ENCODE measurements at regions not wholly inside any gene's neighbourhood (a gene's known extent, or its start where the extent isn't known, plus 50 kb on each side); places are given as distances from the start of the nearest gene placed in this dataset.
"Not testable (repeated sequence)": the region's sequence is repeated elsewhere in the genome, so short reads cannot be mapped to it uniquely, and the experiment has no call there.

DNA sequence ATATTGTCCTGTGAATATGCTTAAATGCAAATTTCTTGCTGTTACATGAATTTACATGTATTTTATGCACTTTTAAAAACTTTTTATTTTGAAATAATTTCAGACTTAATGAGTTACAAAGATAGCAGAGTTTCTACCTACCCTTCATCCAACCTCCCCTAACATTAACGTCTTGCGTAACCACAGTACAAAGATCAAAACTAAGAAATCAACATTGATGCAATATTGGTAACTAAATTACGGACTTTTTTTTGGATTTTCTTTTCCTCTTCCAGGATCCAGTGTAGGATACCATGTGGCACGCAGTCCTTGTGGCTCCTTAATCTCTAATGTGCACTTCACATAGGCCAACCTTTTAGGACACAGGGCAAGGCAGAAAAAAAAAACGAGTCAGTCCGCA is 124.9 kb downstream of the ABCC12 start:
- H3K36me3 Mint-ChIP-seq, result no peaks in the 10 kb centered on the region
- TF ChIP-seq, protein P1, sequence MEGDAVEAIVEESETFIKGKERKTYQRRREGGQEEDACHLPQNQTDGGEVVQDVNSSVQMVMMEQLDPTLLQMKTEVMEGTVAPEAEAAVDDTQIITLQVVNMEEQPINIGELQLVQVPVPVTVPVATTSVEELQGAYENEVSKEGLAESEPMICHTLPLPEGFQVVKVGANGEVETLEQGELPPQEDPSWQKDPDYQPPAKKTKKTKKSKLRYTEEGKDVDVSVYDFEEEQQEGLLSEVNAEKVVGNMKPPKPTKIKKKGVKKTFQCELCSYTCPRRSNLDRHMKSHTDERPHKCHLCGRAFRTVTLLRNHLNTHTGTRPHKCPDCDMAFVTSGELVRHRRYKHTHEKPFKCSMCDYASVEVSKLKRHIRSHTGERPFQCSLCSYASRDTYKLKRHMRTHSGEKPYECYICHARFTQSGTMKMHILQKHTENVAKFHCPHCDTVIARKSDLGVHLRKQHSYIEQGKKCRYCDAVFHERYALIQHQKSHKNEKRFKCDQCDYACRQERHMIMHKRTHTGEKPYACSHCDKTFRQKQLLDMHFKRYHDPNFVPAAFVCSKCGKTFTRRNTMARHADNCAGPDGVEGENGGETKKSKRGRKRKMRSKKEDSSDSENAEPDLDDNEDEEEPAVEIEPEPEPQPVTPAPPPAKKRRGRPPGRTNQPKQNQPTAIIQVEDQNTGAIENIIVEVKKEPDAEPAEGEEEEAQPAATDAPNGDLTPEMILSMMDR (IDR thresholded peaks at IDR 0.05; ENCODE audit: unreplicated experiment), result no peak
- H3K9me3 Mint-ChIP-seq, result no peaks in the 10 kb centered on the region
- H3K4me3 Mint-ChIP-seq, result no peak overlapping the region
- no peaks in the 10 kb centered on the region for H3K4me1 Mint-ChIP-seq
- H3K27me3 Mint-ChIP-seq (ENCODE audit: low read depth), result peaks cover 3% of the 10 kb centered on the region
- H3K27ac Mint-ChIP-seq, result no peak overlapping the region
- DNase-seq (ENCODE audit: low spot score in 2 of 2, unreplicated experiment in 2 of 2), result no peak

DNA sequence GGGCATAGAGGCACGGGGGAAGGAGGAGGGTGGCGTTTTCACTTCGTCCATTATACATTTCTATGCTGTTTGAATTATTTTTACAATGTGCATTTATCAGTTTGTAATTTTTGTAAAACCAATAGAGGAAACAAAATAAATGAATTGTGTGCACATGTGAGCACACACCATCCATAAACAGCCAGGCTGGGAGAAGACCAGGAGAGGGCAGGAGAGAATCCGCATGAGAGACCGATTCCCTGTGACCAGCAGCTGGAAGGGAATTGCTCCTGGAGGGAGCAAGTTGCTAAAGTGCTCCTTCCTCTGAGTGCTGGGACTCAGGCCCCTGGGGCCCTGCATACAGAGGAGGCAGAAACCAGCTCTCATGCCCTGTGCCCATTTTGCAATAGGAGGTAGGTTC is 126.0 kb downstream of the ABCC12 start:
- Mint-ChIP-seq H3K27me3 (ENCODE audit: low read depth) (peaks cover 3% of the 10 kb centered on the region), H3K4me3 (no peak overlapping the region)

DNA sequence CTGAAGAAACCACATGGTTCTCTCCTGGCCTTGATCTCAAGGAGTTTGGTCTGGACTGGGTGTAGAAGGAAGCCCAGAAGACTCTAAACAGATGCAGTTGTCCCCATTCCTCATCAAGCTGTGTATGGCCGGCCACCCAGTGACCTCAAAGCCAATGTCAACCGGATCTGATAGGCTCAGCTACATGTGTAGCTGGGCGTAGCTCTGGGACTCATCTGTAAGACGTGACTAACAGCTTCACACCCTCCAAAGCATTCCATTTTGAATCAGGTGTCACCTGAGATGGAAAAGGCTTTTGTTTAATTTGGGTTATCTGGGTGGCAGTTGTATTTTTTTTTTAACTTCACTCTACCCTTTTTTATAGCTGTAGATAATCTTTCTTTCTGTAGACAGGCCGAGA is 130.4 kb downstream of the ABCC12 start:
- H3K27ac Mint-ChIP-seq, result no peak overlapping the region
- no peaks in the 10 kb centered on the region for H3K36me3 Mint-ChIP-seq
- H3K4me3 Mint-ChIP-seq, result no peak overlapping the region
- H3K9me3 Mint-ChIP-seq, result no peaks in the 10 kb centered on the region
- H3K4me1 Mint-ChIP-seq, result no peaks in the 10 kb centered on the region
- no peaks in the 10 kb centered on the region for H3K27me3 Mint-ChIP-seq (ENCODE audit: low read depth)
- TF ChIP-seq, protein P1 (IDR thresholded peaks at IDR 0.05; ENCODE audit: unreplicated experiment), result no peak
- no peak for DNase-seq (ENCODE audit: low spot score in 2 of 2, unreplicated experiment in 2 of 2)

More for the DNA sequence above, 126.0 kb downstream of the ABCC12 start:
- TF ChIP-seq, protein P1 (IDR thresholded peaks at IDR 0.05; ENCODE audit: unreplicated experiment), result no peak
- Mint-ChIP-seq H3K4me1 (no peaks in the 10 kb centered on the region), H3K27ac (no peak overlapping the region), H3K9me3 (no peaks in the 10 kb centered on the region), H3K36me3 (no peaks in the 10 kb centered on the region)
- no peak for DNase-seq (ENCODE audit: low spot score in 2 of 2, unreplicated experiment in 2 of 2)

DNA sequence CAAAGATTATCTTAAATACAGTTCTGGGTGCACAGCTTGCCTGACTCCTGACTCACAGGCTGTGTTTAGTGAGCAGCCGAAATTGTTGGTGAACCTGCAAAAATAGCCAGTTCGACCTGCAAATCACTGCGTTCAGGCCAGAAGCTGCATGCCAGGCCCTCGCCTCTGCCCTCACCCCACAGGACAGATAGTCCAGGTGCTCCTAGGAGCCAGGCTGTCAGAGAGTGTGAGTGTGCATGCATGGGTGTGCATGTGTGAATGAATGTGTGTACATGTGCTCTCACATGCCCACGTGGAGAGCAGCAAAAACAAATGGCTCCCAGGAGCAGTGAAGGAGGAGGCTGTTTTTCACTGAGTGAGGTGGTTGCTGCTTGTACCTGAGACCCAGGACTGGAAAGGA is 131.8 kb downstream of the ABCC12 start:
- TF ChIP-seq, protein P1 (IDR thresholded peaks at IDR 0.05; ENCODE audit: unreplicated experiment), result no peak
- H3K4me3 Mint-ChIP-seq, result no peak overlapping the region
- no peak for DNase-seq (ENCODE audit: low spot score in 2 of 2, unreplicated experiment in 2 of 2)
- H3K4me1 Mint-ChIP-seq, result no peaks in the 10 kb centered on the region
- no peaks in the 10 kb centered on the region for H3K9me3 Mint-ChIP-seq
- no peak overlapping the region for H3K27ac Mint-ChIP-seq
- H3K36me3 Mint-ChIP-seq, result no peaks in the 10 kb centered on the region
- H3K27me3 Mint-ChIP-seq (ENCODE audit: low read depth), result no peaks in the 10 kb centered on the region

DNA sequence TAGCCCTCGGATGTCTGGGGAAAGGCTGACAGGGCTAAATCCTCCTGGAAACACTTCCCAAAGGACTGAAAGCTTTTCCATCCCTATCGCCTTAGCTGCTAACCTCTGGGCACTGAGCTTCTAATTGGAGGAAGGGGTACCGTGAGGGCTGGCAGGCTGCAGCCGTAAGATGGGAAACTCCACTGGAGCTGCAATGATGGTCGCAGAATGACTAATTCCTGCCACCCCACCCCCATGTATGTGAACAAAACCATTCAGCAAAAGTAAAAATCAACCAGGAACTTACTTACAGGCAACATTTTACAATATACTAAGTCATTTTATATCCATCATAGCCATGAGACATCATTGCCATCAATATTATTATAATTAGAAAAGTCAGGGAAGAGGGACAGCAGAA is 133.3 kb downstream of the ABCC12 start:
- TF ChIP-seq, protein P1 (IDR thresholded peaks at IDR 0.05; ENCODE audit: unreplicated experiment), result no peak
- H3K27ac Mint-ChIP-seq, result no peak overlapping the region
- H3K9me3 Mint-ChIP-seq, result no peaks in the 10 kb centered on the region
- H3K4me1 Mint-ChIP-seq, result no peaks in the 10 kb centered on the region
- no peaks in the 10 kb centered on the region for H3K27me3 Mint-ChIP-seq (ENCODE audit: low read depth)
- H3K4me3 Mint-ChIP-seq, result no peak overlapping the region
- no peaks in the 10 kb centered on the region for H3K36me3 Mint-ChIP-seq
- DNase-seq (ENCODE audit: low spot score in 2 of 2, unreplicated experiment in 2 of 2), result no peak

DNA sequence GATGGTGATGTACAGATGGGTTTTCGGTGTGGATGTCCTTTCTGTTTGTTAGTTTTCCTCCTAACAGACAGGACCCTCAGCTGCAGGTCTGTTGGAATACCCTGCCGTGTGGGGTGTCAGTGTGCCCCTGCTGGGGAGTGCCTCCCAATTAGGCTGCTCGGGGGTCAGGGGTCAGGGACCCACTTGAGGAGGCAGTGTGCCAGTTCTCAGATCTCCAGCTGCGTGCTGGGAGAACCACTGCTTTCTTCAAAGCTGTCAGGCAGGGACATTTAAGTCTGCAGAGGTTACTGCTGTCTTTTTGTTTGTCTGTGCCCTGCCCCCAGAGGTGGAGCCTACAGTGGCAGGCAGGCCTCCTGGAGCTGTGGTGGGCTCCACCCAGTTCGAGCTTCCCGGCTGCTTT is 135.2 kb downstream of the ABCC12 start:
- not testable (repeated sequence) for H3K4me3 Mint-ChIP-seq; H3K4me1 Mint-ChIP-seq; H3K9me3 Mint-ChIP-seq; H3K27me3 Mint-ChIP-seq (ENCODE audit: low read depth); H3K27ac Mint-ChIP-seq; DNase-seq (ENCODE audit: low spot score in 2 of 2, unreplicated experiment in 2 of 2); H3K36me3 Mint-ChIP-seq
